ENCODE measurements at regions not wholly inside any gene's neighbourhood (a gene's known extent, or its start where the extent isn't known, plus 50 kb on each side); places are given as distances from the start of the nearest gene placed in this dataset.

- H3K9me3 ChIP-seq, result peaks cover 9% of the 10 kb centered on the region; the same call in 1 of the 3 replicates
- POLR2A ChIA-PET, result no interaction called here
- TF ChIP-seq JUN (IDR thresholded peaks at IDR 0.05) (no peak), MAFK (IDR thresholded peaks at IDR 0.05; ENCODE audit: partially characterized antibody) (peak; percentile 12), BCL3 (IDR thresholded peaks at IDR 0.05) (no peak), KDM1A (IDR thresholded peaks at IDR 0.05; ENCODE audit: low read depth) (no peak), POLR2A (IDR thresholded peaks at IDR 0.05; ENCODE audit: low read length) (no peak), MAZ (IDR thresholded peaks at IDR 0.05; ENCODE audit: borderline replicate concordance, low read depth, low read length) (no peak), CTCF (IDR thresholded peaks at IDR 0.05) (no peak)
- no peak overlapping the region for H3K27ac ChIP-seq
- WGBS (ENCODE audit: missing lambda C conversion rate), result 3% methylated on average over 2 of the region's 2 CpGs
- ATAC-seq (no peak), DNase-seq (ENCODE audit: low read depth in 1 of 2, low spot score in 1 of 2) (no peak), FAIRE-seq (no peak)
- H3K4me1 ChIP-seq, result no peaks in the 10 kb centered on the region
- no peak overlapping the region for H3K4me2 ChIP-seq
- CTCF ChIA-PET, result no interaction called here
- H3K4me3 ChIP-seq, result no peak overlapping the region
Measured at GRCh38 chr2:14425869-14426268, 206.6 kb upstream of the LRATD1 start.

- POLR2A ChIA-PET, result no interaction called here
- no peak for TF ChIP-seq CTCF (IDR thresholded peaks at IDR 0.05)
- no peak for TF ChIP-seq RAD21 (conservative IDR thresholded peaks at IDR 0.05 in 1 of 2, IDR thresholded peaks at IDR 0.05 in 1 of 2)
- TF ChIP-seq HDAC2 (IDR thresholded peaks at IDR 0.05), result no peak
- TF ChIP-seq KDM5A (IDR thresholded peaks at IDR 0.05), result no peak
- no peak for TF ChIP-seq MYC (IDR thresholded peaks at IDR 0.05; ENCODE audit: borderline replicate concordance, low read length)
- TF ChIP-seq RARB (CRISPR knock-in tag; IDR thresholded peaks at IDR 0.05), result no peak
- no peak for TF ChIP-seq NR3C1 (IDR thresholded peaks at IDR 0.05)
- TF ChIP-seq HOXB5 (CRISPR knock-in tag; IDR thresholded peaks at IDR 0.05), result no peak
- CTCF ChIA-PET, result no interaction called here
- Histone ChIP-seq H3K4me1 (no peaks in the 10 kb centered on the region), H3K27ac (no peak overlapping the region), H3K9me3 (0 out of 3 replicates have a peak, but pooled peaks cover 10% of the 10 kb centered on the region), H3K4me3 (no peak overlapping the region), H3K4me2 (no peak overlapping the region)
- DNase-seq (ENCODE audit: low read depth in 1 of 2, low spot score in 1 of 2) (no peak), ATAC-seq (no peak), FAIRE-seq (no peak)
- 1% methylated on average over 2 of the region's 2 CpGs for WGBS (ENCODE audit: missing lambda C conversion rate)
Measured at GRCh38 chr2:14428056-14428455, 204.5 kb upstream of the LRATD1 start.

- TF ChIP-seq ESRRA (IDR thresholded peaks at IDR 0.05; ENCODE audit: borderline replicate concordance, low read length) (no peak), BCL3 (IDR thresholded peaks at IDR 0.05) (no peak), REST (IDR thresholded peaks at IDR 0.05) (no peak), E2F6 (IDR thresholded peaks at IDR 0.05; ENCODE audit: borderline replicate concordance, low read depth) (no peak), MAFK (IDR thresholded peaks at IDR 0.05; ENCODE audit: partially characterized antibody) (no peak)
- ATAC-seq (no peak), FAIRE-seq (no peak), DNase-seq (ENCODE audit: low read depth in 1 of 2, low spot score in 1 of 2) (no peak)
- H3K9me3 ChIP-seq, result 0 out of 3 replicates have a peak, but pooled peaks cover 5% of the 10 kb centered on the region
- CTCF ChIA-PET, result no interaction called here
- H3K4me3 ChIP-seq, result no peak overlapping the region
- H3K27ac ChIP-seq, result no peak overlapping the region
- H3K4me2 ChIP-seq, result no peak overlapping the region
- 20% methylated on average over 5 of the region's 5 CpGs for WGBS (ENCODE audit: missing lambda C conversion rate)
- POLR2A ChIA-PET, result no interaction called here
- H3K4me1 ChIP-seq, result no peaks in the 10 kb centered on the region
Measured at GRCh38 chr2:14433946-14434495, 198.5 kb upstream of the LRATD1 start.

Data from A549 (cell line).